GM12874 (cell line): ENCODE measurements at regions not wholly inside any gene's neighbourhood (a gene's known extent, or its start where the extent isn't known, plus 50 kb on each side); places are given as distances from the start of the nearest gene placed in this dataset.

Source experiments
- TF ChIP-seq, protein P1 (sequence below): IDR thresholded peaks from 2 replicates; pipeline ENCODE4 v1.5.1; 2011; ENCODE audit warnings: low read depth, mild to moderate bottlenecking, control low read depth, low read length, moderate library complexity; ENCODE audit not compliant: insufficient read depth

DNA sequence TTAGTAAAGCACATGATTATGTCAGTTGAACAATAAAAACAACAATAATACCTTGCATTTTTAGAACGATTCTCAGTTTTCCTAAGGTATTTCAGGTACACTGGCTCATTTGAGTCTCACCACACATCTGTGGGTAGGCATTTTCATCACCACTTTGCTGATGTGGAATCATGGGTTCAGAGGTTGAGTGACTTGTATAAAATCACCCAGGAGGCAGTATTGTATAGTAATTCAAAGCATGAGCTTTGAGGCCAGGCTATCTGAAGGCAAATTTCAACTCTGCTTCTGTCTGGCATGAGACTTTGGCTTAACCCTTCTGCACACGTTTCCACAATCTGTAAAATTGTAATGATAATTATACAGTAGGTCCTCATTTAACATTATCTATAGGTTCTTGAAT is 183.9 kb upstream of the CMC1 start:
- TF ChIP-seq, protein P1, sequence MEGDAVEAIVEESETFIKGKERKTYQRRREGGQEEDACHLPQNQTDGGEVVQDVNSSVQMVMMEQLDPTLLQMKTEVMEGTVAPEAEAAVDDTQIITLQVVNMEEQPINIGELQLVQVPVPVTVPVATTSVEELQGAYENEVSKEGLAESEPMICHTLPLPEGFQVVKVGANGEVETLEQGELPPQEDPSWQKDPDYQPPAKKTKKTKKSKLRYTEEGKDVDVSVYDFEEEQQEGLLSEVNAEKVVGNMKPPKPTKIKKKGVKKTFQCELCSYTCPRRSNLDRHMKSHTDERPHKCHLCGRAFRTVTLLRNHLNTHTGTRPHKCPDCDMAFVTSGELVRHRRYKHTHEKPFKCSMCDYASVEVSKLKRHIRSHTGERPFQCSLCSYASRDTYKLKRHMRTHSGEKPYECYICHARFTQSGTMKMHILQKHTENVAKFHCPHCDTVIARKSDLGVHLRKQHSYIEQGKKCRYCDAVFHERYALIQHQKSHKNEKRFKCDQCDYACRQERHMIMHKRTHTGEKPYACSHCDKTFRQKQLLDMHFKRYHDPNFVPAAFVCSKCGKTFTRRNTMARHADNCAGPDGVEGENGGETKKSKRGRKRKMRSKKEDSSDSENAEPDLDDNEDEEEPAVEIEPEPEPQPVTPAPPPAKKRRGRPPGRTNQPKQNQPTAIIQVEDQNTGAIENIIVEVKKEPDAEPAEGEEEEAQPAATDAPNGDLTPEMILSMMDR: no peak

DNA sequence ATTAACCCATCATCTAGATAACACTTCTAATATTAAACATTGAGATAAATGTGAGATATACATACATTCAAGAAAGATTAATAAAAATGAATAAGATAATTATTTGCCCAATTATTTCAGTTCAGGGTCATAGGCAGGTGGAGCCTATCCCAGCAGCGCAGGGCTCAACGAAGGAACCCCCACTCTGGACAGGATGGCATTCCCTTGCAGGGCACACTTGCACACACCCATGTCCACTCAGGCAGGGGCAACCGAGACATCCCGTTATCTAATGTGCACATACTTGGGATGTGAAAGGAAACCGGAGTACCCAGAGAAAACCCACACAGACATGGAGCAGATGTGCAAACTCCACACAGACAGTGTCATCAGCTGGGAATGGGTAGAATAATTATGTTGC is 175.4 kb upstream of the CMC1 start:
- TF ChIP-seq, protein P1: no peak

DNA sequence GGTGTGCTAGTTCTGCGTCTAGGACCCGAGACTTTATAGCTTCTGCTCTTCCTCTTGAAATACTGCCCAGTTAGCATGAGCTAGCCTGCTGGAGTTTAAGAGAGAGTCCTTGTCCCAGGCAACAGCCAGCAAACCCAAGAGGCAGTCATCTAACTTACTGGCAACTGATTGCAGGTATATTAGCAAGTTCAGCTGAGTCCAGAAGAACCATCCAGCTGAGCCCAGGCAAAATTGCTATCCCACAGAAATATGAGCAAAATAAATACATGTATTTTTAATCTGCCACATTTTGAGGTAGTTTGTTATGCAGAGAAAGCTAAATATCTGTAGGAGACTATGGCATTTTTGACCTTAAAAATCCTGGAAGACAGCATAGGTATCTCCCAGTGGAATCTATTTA is 174.4 kb upstream of the CMC1 start:
- TF ChIP-seq, protein P1: no peak

DNA sequence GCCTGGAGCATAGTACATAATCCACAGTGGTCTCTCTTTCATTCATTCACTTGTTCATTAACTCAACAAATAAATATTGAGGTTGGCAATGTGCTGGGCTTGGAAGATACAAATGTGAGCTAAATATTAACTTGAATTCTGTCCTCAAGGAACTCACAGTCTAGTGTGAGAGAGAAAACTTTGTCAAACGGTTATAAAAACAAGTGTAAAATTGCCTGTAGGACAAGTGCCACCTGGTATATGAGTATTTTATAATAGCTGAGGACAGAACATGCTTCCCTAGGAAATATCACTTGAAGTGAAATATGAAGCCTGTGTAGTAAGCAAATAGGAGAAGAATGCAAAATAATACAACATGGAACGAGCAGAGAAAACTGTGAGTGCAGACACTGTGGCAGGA is 173.1 kb upstream of the CMC1 start:
- TF ChIP-seq, protein P1: no peak

DNA sequence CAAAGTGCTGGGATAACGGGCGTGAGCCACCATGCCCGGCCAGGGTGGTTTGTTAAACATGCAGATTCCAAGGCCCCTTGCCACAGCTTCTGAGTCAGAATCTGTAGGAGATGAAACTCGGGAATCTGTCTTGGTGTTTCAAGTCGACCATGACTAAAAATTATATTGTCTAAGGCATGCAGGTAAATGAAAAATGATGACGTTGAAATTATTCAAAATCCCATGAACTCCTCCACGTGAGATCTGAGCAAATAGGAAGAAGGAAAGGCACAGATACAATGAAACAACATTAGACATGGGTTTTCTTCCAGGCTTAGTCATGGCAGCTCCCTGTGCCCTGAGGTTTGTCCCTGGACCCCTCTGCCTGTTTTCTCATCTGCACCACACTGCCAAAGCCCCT is 172.0 kb upstream of the CMC1 start:
- TF ChIP-seq, protein P1: no peak

DNA sequence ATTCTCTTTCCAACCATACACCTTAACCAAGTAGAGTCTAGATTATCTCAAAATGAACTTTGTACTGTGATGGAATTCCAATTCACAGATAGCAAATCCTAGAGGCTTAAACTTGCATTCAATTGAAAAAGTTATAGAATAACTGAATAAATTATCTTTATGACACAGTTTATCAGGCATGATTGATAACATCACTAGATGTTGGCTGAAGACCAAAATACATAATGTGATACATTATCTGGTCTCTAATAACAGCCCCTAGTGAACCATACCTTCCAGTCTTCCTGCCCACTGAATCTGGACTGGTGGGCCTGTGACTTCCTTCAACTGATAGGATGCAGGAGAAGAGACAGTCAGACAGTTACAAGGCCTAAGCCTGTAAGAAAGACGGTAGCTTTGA is 165.2 kb upstream of the CMC1 start:
- TF ChIP-seq, protein P1: no peak

DNA sequence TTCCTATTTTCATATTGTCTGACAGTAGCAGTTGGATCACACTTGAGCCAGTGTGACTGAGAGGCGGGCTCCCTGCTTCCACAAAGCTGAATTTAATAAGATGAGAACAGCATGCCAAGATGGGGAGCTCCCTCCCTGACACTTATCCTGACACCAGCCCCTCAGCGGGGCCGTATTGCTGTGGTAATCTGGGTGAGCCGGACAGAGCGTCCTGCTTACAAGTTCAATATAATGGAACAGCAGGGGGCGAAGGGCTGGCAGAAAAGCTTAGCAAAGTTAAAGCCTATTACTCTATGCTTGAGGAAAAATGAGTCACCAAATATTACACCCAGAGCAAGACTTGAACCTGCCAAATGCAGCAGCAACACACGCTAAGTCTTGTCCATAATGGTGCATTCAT is 163.8 kb upstream of the CMC1 start:
- TF ChIP-seq, protein P1: no peak

DNA sequence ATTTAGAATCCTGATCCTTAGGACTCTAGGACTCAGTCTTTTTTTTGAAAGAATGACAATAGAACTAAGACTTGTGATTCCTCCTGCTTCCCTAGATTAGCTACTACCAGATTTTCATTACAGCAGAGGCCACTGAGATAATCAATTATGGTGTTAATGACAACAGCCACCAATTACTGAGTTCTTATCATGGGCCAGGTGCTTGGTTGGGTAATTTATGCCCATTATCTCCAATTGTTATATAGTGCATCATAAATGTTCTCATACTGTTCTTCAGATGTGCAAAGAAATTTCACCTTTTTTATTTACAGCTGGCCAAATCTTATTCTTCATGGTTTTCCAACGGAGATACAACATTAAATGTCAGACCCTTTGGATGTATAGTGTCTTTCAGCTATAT is 162.9 kb upstream of the CMC1 start:
- TF ChIP-seq, protein P1: no peak
